Natural killer cell (primary cell): ENCODE measurements at regions not wholly inside any gene's neighbourhood (a gene's known extent, or its start where the extent isn't known, plus 50 kb on each side); places are given as distances from the start of the nearest gene placed in this dataset.

Source experiments
- ATAC-seq, 3 donors: fragments of 150-1000 bp in 2 of 3; fragments of 200-7000 bp in 1 of 3; cut with Tn5 transposase; 1 replicate in 1 of 3; 2 replicates in 2 of 3; pipeline ENCODE4 v1.10.0; 2021; ENCODE audit warnings: mild to moderate bottlenecking in 2 of 3, moderate library complexity in 2 of 3
- DNase-seq, 2 donors: peaks; one replicate each; pipeline versions ENCODE4 v3.0.0 to v3.0.0-alpha.2; 2013 to 2021; ENCODE audit warnings: mixed read lengths in 1 of 2
- H3K27ac ChIP-seq: one replicate; pipeline ENCODE4 v1.5.1; 2013; ENCODE audit warnings: mild to moderate bottlenecking, low read length
- H3K27me3 ChIP-seq: one replicate; pipeline ENCODE4 v1.6.1; 2013; ENCODE audit warnings: low read length; ENCODE audit not compliant: control insufficient read depth, insufficient read depth
- H3K36me3 ChIP-seq: one replicate; pipeline ENCODE4 v1.6.1; 2013; ENCODE audit warnings: low read length; ENCODE audit not compliant: control insufficient read depth, insufficient read depth
- H3K4me1 ChIP-seq: one replicate; pipeline ENCODE4 v1.6.1; 2013; ENCODE audit warnings: low read length; ENCODE audit not compliant: control insufficient read depth, insufficient read depth
- H3K4me3 ChIP-seq: one replicate; pipeline ENCODE4 v1.5.1; 2013; ENCODE audit warnings: low read length
- H3K9me3 ChIP-seq: one replicate; pipeline ENCODE4 v1.6.1; 2013; ENCODE audit warnings: low read length; ENCODE audit not compliant: control insufficient read depth, insufficient read depth
- H3K27ac Mint-ChIP-seq, 2 donors: one replicate each; pipeline ENCODE4 v1.8.0; 2022; ENCODE audit warnings: mild to moderate bottlenecking in 2 of 2, mixed read lengths in 2 of 2, moderate library complexity in 1 of 2
- H3K27me3 Mint-ChIP-seq, 2 donors: one replicate each; pipeline ENCODE4 v1.8.0; 2022; ENCODE audit warnings: low read depth in 2 of 2, mixed read lengths in 2 of 2
- H3K36me3 Mint-ChIP-seq: one replicate; pipeline ENCODE4 v1.8.0; 2022; ENCODE audit warnings: mixed read lengths
- H3K4me1 Mint-ChIP-seq, 2 donors: one replicate each; pipeline ENCODE4 v1.8.0; 2022; ENCODE audit warnings: mixed read lengths in 2 of 2
- H3K4me3 Mint-ChIP-seq: one replicate; pipeline ENCODE4 v1.8.0; 2022; ENCODE audit warnings: mild to moderate bottlenecking, moderate library complexity, mixed read lengths
- H3K9me3 Mint-ChIP-seq, 2 donors: one replicate each; pipeline ENCODE4 v1.8.0; 2022; ENCODE audit warnings: mixed read lengths in 2 of 2
- CTCF ChIP-seq: fragments of 200-600 bp; IDR thresholded peaks from one replicate; pipeline ENCODE4 v1.8.0; 2022; ENCODE audit warnings: antibody characterized with exemption
- WGBS: methylation state at CpG from one replicate; pipeline ENCODE4 v1.1.7; 2013; ENCODE audit warnings: missing lambda C conversion rate; ENCODE audit not compliant: insufficient coverage; 5-methylcytosine and 5-hydroxymethylcytosine counted together
- intact Hi-C: fragments of 100-400 bp; cut with micrococcal nuclease; formaldehyde crosslinking; loops from one replicate; pipeline ENCODE4 v1.14.2; 2022

DNA sequence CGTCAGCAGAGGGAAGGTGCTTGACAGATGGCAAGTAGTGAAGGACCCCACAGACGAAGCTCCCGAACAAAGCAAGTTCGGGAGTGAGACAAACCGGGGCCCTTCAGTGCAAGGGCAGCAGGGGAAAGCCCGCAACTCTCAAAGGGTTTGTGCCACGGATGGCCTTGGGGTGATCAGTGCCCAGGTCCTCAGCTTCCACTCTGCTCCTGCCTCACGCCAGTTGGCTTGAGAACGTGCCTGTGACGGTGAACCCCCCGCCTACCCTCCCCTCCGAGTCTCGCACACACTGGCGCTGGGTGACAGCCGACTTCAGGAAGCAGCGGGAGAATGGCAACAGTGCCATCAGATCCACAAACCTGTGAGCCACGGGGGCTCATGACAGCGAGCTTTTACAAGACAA lies 56.8 kb upstream of the SALL3 start:
- Histone ChIP-seq H3K4me3 (no peak overlapping the region), H3K4me1 (no peaks in the 10 kb centered on the region), H3K36me3 (no peaks in the 10 kb centered on the region), H3K27ac (no peak overlapping the region), H3K9me3 (no peaks in the 10 kb centered on the region), H3K27me3 (no peaks in the 10 kb centered on the region)
- ATAC-seq (no peak), DNase-seq (no peak)
- TF ChIP-seq CTCF: no peak
- H3K27me3 Mint-ChIP-seq: no peaks in the 10 kb centered on the region
- H3K4me3 Mint-ChIP-seq: no peak overlapping the region
- no peaks in the 10 kb centered on the region for H3K4me1 Mint-ChIP-seq
- intact Hi-C loops: no loop called here
- no peaks in the 10 kb centered on the region for H3K36me3 Mint-ChIP-seq
- 88% methylated on average over 18 of the region's 18 CpGs for WGBS
- no peak overlapping the region for H3K27ac Mint-ChIP-seq
- peaks cover 0 to 1% of the 10 kb centered on the region in 2 donors for H3K9me3 Mint-ChIP-seq

DNA sequence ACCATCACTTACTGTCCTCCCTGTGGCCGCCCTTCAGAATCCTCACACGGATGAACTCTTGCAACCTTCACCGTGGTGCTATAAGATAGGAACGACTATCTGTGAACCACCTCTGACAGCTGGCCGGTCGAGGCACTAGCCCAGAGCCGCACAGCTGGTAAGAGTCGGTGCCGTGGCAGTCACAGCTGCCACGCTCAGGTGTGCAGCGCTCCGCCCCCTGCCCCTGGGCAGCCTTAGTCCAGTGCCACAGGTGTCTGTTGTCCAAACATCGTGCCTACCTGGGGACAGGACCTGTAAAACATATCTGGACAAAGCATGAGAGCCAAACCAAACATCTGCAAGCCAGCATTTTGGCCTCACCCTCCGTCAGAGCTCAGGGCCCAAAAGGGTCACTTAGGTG lies 55.3 kb upstream of the SALL3 start:
- WGBS: 92% methylated on average over 14 of the region's 14 CpGs
- no peaks in the 10 kb centered on the region for H3K27me3 Mint-ChIP-seq
- no peaks in the 10 kb centered on the region for H3K4me1 Mint-ChIP-seq
- Histone ChIP-seq H3K36me3 (no peaks in the 10 kb centered on the region), H3K4me1 (no peaks in the 10 kb centered on the region), H3K9me3 (no peaks in the 10 kb centered on the region), H3K27me3 (no peaks in the 10 kb centered on the region), H3K4me3 (no peak overlapping the region), H3K27ac (no peak overlapping the region)
- no peak overlapping the region for H3K4me3 Mint-ChIP-seq
- no peak for DNase-seq
- H3K27ac Mint-ChIP-seq: no peak overlapping the region
- no peak for TF ChIP-seq CTCF
- ATAC-seq: no peak
- H3K36me3 Mint-ChIP-seq: no peaks in the 10 kb centered on the region
- no peaks in the 10 kb centered on the region for H3K9me3 Mint-ChIP-seq
- intact Hi-C loops: no loop called here

GRCh38 chr18:78924786-78925540 lies 54.7 kb upstream of the SALL3 start:
- TF ChIP-seq CTCF: no peak
- 90% methylated on average over 43 of the region's 43 CpGs for WGBS
- Histone ChIP-seq H3K27ac (no peak overlapping the region), H3K4me3 (no peak overlapping the region), H3K27me3 (no peaks in the 10 kb centered on the region), H3K9me3 (no peaks in the 10 kb centered on the region), H3K4me1 (no peaks in the 10 kb centered on the region), H3K36me3 (no peaks in the 10 kb centered on the region)
- ATAC-seq (no peak), DNase-seq (no peak)
- H3K36me3 Mint-ChIP-seq: no peaks in the 10 kb centered on the region
- no peak overlapping the region for H3K4me3 Mint-ChIP-seq
- H3K9me3 Mint-ChIP-seq: no peaks in the 10 kb centered on the region
- H3K27me3 Mint-ChIP-seq: no peaks in the 10 kb centered on the region
- no peak overlapping the region for H3K27ac Mint-ChIP-seq
- intact Hi-C loops: no loop called here
- no peaks in the 10 kb centered on the region for H3K4me1 Mint-ChIP-seq
